NCI-H1436 (cell line): ENCODE measurements at regions not wholly inside any gene's neighbourhood (a gene's known extent, or its start where the extent isn't known, plus 50 kb on each side); places are given as distances from the start of the nearest gene placed in this dataset.
A peak's percentile ranks its signal among the peaks of the same experiment; 100 is the strongest.
"Not testable (repeated sequence)": the region's sequence is repeated elsewhere in the genome, so short reads cannot be mapped to it uniquely, and the experiment has no call there.

Experiments used
- DNase-seq: peaks from one replicate; lab custom pipeline; 2025; lab: John Stamatoyannopoulos, UW

GRCh38 chr6:92716638-92717037 lies 702.7 kb downstream of the EPHA7 start:
- no peak for DNase-seq

GRCh38 chr6:92715991-92716390 lies 703.4 kb downstream of the EPHA7 start:
- DNase-seq: no peak

GRCh38 chr6:92714346-92714745 lies 705.0 kb downstream of the EPHA7 start:
- no peak for DNase-seq

- DNase-seq: no peak
Measured at GRCh38 chr6:92710048-92710447, 709.3 kb downstream of the EPHA7 start.

- DNase-seq: no peak
Measured at GRCh38 chr6:92708945-92709344, 710.4 kb downstream of the EPHA7 start.

- DNase-seq: no peak
Measured at GRCh38 chr6:92708270-92708669, 711.1 kb downstream of the EPHA7 start.

GRCh38 chr6:92706976-92707375 lies 712.4 kb downstream of the EPHA7 start:
- DNase-seq: no peak

- no peak for DNase-seq
Measured at GRCh38 chr6:92701425-92702096, 717.8 kb downstream of the EPHA7 start.

GRCh38 chr6:92700411-92700810 lies 718.9 kb downstream of the EPHA7 start:
- no peak for DNase-seq

GRCh38 chr6:92690997-92691599 lies 728.3 kb downstream of the EPHA7 start:
- DNase-seq: no peak

GRCh38 chr6:92688342-92688741 lies 731.0 kb downstream of the EPHA7 start:
- DNase-seq: no peak

- no peak for DNase-seq
Measured at GRCh38 chr6:92687278-92687677, 732.1 kb downstream of the EPHA7 start.

- no peak for DNase-seq
Measured at GRCh38 chr6:92684386-92684785, 735.0 kb downstream of the EPHA7 start.

GRCh38 chr6:92683748-92684147 lies 735.6 kb downstream of the EPHA7 start:
- no peak for DNase-seq

- DNase-seq: no peak
Measured at GRCh38 chr6:92682516-92683398, 736.6 kb downstream of the EPHA7 start.

- no peak for DNase-seq
Measured at GRCh38 chr6:92681401-92681800, 738.0 kb downstream of the EPHA7 start.

GRCh38 chr6:92671462-92671861 lies 747.9 kb downstream of the EPHA7 start:
- DNase-seq: not testable (repeated sequence)

GRCh38 chr6:92667843-92668242 lies 751.5 kb downstream of the EPHA7 start:
- DNase-seq: no peak

- peak; percentile 67 for DNase-seq
Measured at GRCh38 chr6:92648364-92649086, 770.8 kb downstream of the EPHA7 start.

- no peak for DNase-seq
Measured at GRCh38 chr6:92647630-92648029, 771.7 kb downstream of the EPHA7 start.

GRCh38 chr6:92644104-92644791 lies 775.1 kb downstream of the EPHA7 start:
- DNase-seq: not testable (repeated sequence)
